Stomach (tissue), 8 donors: ENCODE measurements at regions not wholly inside any gene's neighbourhood (a gene's known extent, or its start where the extent isn't known, plus 50 kb on each side); places are given as distances from the start of the nearest gene placed in this dataset.
"Not testable (repeated sequence)": the region's sequence is repeated elsewhere in the genome, so short reads cannot be mapped to it uniquely, and the experiment has no call there.

Experiments used
- DNase-seq, 2 donors: peaks; one replicate each; pipeline versions ENCODE4 v3.0.0 to v3.0.0-alpha.2; 2013 to 2019
- H3K27ac ChIP-seq, 5 donors: fragments of 200-600 bp in 4 of 5; sonication (generic) in 4 of 5; one replicate each; pipeline ENCODE4 v1.5.1; 2013 to 2019; ENCODE audit warnings: mild to moderate bottlenecking in 1 of 5, moderate library complexity in 1 of 5
- H3K27me3 ChIP-seq, 3 donors: fragments of 200-600 bp; sonication (generic); one replicate each; pipeline ENCODE4 v1.5.1; 2017 to 2019; ENCODE audit warnings: mixed run types in 1 of 3
- H3K36me3 ChIP-seq, 4 donors: fragments of 200-600 bp; sonication (generic); 1 replicate in 3 of 4; 2 replicates in 1 of 4; pipeline ENCODE4 v1.5.1; 2016 to 2019
- H3K4me1 ChIP-seq, 4 donors: fragments of 200-600 bp; sonication (generic); one replicate each; pipeline ENCODE4 v1.5.1; 2016 to 2019
- H3K4me3 ChIP-seq, 4 donors: fragments of 200-600 bp; sonication (generic) in 3 of 4; one replicate each; pipeline ENCODE4 v1.5.1; 2016 to 2019; ENCODE audit warnings: mild to moderate bottlenecking in 1 of 4
- H3K9me3 ChIP-seq, 4 donors: fragments of 200-600 bp; sonication (generic); one replicate each; pipeline ENCODE4 v1.5.1; 2016 to 2019
- EP300 ChIP-seq: sonication (generic); formaldehyde crosslinking; IDR thresholded peaks from one replicate; pipeline ENCODE4 v1.6.1; 2017; ENCODE audit warnings: antibody characterized with exemption
- POLR2A ChIP-seq, 4 donors: fragments of 450-650 bp; IDR thresholded peaks; one replicate each; pipeline ENCODE4 v1.6.1; 2016; ENCODE audit warnings: antibody characterized with exemption in 4 of 4, control low read depth in 2 of 4, mild to moderate bottlenecking in 1 of 4, moderate library complexity in 1 of 4
- POLR2AphosphoS5 ChIP-seq, 3 donors: sonication (generic); formaldehyde crosslinking; IDR thresholded peaks; one replicate each; pipeline ENCODE4 v1.6.1; 2016; ENCODE audit warnings: antibody characterized with exemption in 3 of 3
- WGBS, 5 donors: extraction: QIAGEN DNeasy Blood & Tissue Kit in 3 of 5; methylation state at CpG; one replicate each; pipeline versions ENCODE4 v1.1.5 to v1.1.7; 2013 to 2018; 5-methylcytosine and 5-hydroxymethylcytosine counted together
- intact Hi-C: fragments of 100-400 bp; cut with DNase I; formaldehyde crosslinking; loops from one replicate; pipeline ENCODE4 v1.15.1; 2023; ENCODE audit warnings: low total_unique reads
- TF ChIP-seq, protein P1 (sequence below), 7 experiments: fragments of 450-650 bp in 4 of 7; fragments of 200-600 bp in 3 of 7; sonication (generic) in 3 of 7; IDR thresholded peaks; one replicate each; pipeline ENCODE4 v1.5.1; 2016 to 2019; ENCODE audit warnings: antibody characterized with exemption in 7 of 7, control low read depth in 2 of 7, mild to moderate bottlenecking in 1 of 7
- donor health status: healthy with polysubstance abuse.
- donor health status: Bipolar disorder and iron deficiency.
- donor health status: healthy.

DNA sequence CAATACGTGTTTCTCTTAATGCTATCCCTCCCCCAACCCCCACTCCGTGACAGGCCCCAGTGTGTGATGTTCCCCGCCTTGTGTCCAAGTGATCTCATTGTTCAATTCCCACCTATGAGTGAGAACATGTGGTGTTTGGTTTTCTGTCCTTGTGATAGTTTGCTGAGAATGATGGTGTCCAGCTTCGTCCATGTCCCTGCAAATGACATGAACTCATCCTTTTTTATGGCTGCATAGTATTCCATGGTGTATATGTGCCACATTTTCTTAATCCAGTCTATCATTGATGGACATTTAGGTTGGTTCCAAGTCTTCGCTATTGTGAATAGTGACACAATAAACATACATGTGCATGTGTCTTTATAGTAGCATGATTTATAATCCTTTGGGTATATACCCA is 52.5 kb downstream of the KIAA0408 start:
- H3K9me3 ChIP-seq, H3K4me3 ChIP-seq, H3K4me1 ChIP-seq, intact Hi-C loops, H3K27me3 ChIP-seq, H3K27ac ChIP-seq, H3K36me3 ChIP-seq, DNase-seq: not testable (repeated sequence)
- WGBS, 5 donors, result 82 to 95% (median 91%) methylated on average over 5 of the region's 5 CpGs

DNA sequence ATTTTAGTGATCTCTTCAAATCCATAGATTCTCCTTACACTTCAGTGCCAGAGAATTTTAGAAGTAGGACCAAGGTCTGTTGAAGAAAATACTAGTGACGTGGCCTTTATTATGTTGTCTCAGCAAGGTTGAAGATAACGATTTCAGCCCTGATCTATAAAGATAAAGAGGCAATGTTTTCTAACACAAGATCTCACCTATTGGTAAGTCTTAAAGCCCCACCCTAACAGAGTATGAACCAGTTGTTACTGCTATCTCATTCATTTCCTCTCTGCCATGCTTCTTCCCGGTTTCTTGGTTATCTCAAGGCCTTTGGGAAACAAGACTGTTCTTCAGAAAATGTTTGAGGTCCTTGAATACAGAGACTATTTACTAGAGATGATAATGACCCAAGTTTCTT is 53.1 kb downstream of the KIAA0408 start:
- H3K27me3 ChIP-seq, result no peaks in the 10 kb centered on the region
- H3K4me3 ChIP-seq, result no peak overlapping the region
- no peaks in the 10 kb centered on the region for H3K36me3 ChIP-seq
- DNase-seq, result no peak
- no peaks in the 10 kb centered on the region for H3K4me1 ChIP-seq
- 57 to 73% (median 59%) methylated on average over 3 of the region's 3 CpGs for WGBS, 5 donors
- intact Hi-C loops, result no loop called here
- TF ChIP-seq POLR2AphosphoS5 (IDR thresholded peaks at IDR 0.05) (no peak), POLR2A (IDR thresholded peaks at IDR 0.05) (no peak), EP300 (no peak)
- TF ChIP-seq, protein P1, sequence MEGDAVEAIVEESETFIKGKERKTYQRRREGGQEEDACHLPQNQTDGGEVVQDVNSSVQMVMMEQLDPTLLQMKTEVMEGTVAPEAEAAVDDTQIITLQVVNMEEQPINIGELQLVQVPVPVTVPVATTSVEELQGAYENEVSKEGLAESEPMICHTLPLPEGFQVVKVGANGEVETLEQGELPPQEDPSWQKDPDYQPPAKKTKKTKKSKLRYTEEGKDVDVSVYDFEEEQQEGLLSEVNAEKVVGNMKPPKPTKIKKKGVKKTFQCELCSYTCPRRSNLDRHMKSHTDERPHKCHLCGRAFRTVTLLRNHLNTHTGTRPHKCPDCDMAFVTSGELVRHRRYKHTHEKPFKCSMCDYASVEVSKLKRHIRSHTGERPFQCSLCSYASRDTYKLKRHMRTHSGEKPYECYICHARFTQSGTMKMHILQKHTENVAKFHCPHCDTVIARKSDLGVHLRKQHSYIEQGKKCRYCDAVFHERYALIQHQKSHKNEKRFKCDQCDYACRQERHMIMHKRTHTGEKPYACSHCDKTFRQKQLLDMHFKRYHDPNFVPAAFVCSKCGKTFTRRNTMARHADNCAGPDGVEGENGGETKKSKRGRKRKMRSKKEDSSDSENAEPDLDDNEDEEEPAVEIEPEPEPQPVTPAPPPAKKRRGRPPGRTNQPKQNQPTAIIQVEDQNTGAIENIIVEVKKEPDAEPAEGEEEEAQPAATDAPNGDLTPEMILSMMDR (IDR thresholded peaks at IDR 0.05), result no peak
- H3K9me3 ChIP-seq, result no peaks in the 10 kb centered on the region
- no peak overlapping the region for H3K27ac ChIP-seq

DNA sequence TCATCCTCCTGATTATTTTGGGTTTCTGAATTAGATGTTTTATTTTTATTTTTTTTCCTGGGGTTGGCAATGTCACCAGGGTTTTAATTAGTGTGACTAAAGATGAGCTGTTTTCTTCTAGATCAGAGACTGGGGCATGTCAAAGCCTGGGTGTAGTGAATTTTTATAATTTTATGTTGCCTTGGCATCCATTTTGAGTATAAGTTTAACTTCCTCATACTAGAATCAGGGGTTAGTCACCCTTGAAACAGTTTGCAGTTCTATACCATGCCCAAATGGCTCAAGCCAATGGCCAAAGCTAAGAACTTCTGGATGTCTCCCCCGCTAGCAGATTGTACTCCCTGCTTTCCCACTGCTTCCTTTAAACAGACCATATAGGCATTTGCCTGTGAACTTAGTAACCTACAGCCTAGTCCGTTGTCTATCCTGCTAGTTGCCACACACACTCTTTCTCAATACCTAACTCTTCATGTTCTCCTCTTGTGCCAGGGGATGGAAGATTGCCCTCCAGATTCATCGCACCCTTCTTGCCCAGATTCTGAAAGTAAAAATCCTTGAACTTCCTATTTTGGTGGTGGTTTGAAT is 54.5 kb downstream of the KIAA0408 start:
- no peak for TF ChIP-seq POLR2AphosphoS5 (IDR thresholded peaks at IDR 0.05)
- TF ChIP-seq EP300, result no peak
- no peak for TF ChIP-seq POLR2A (IDR thresholded peaks at IDR 0.05)
- TF ChIP-seq, protein P1 (IDR thresholded peaks at IDR 0.05), result no peak
- H3K9me3 ChIP-seq, result no peaks in the 10 kb centered on the region
- 51 to 64% (median 60%) methylated on average over 3 of the region's 3 CpGs for WGBS, 5 donors

DNA sequence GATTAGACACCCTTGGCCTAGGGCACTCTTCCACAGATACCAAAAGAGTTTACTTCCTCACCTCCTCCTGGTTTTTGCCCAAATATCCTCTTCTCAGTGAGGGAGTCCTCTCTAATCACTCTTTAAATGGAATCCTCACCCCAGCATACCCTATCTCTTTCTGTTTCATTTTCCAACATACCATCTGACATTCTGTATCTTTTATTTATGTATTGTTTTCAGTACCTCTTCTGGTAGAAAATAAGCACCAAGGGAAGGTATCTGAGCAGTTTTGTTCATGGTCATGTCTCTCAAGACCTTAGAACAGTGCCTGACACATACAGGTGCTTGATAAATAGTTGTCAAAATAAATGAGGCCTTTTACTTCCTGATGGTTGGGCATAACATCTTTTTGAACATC is 55.1 kb downstream of the KIAA0408 start:
- Histone ChIP-seq H3K27me3 (no peaks in the 10 kb centered on the region), H3K4me1 (no peaks in the 10 kb centered on the region), H3K27ac (no peak overlapping the region), H3K9me3 (no peaks in the 10 kb centered on the region), H3K36me3 (no peaks in the 10 kb centered on the region), H3K4me3 (no peak overlapping the region)
- TF ChIP-seq POLR2A (IDR thresholded peaks at IDR 0.05), result no peak
- TF ChIP-seq, protein P1 (IDR thresholded peaks at IDR 0.05), result no peak
- no peak for TF ChIP-seq EP300
- TF ChIP-seq POLR2AphosphoS5 (IDR thresholded peaks at IDR 0.05), result no peak
- intact Hi-C loops, result no loop called here
- no peak for DNase-seq

More for the DNA sequence above, 54.5 kb downstream of the KIAA0408 start:
- Histone ChIP-seq H3K4me3 (no peak overlapping the region), H3K36me3 (no peaks in the 10 kb centered on the region), H3K27me3 (no peaks in the 10 kb centered on the region), H3K4me1 (no peaks in the 10 kb centered on the region), H3K27ac (no peak overlapping the region)
- no peak for DNase-seq
- intact Hi-C loops, result no loop called here

DNA sequence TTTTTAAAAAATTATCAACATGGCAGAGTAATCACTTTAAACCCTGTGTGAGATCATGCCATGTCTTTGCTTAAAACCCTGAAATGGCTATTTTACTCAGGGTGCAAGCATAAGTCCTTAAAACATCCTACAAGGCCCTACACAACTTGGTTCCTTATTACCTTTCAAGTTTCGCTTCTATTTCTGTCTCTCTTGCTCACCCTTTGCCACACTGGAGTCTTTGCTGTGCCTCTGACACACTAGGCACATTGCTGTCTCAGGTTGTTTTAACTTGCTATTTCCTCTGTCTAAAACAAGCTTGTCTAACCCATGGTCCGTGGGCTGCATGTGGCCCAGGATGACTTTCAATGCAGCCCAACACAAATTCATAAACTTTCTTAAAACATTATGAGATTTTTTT is 55.6 kb downstream of the KIAA0408 start:
- Histone ChIP-seq H3K4me3 (no peak overlapping the region), H3K9me3 (no peaks in the 10 kb centered on the region), H3K27me3 (no peaks in the 10 kb centered on the region), H3K27ac (no peak overlapping the region), H3K4me1 (no peaks in the 10 kb centered on the region), H3K36me3 (no peaks in the 10 kb centered on the region)
- intact Hi-C loops, result no loop called here
- no peak for DNase-seq
- TF ChIP-seq POLR2A (IDR thresholded peaks at IDR 0.05) (no peak), POLR2AphosphoS5 (IDR thresholded peaks at IDR 0.05) (no peak), EP300 (no peak)
- TF ChIP-seq, protein P1 (IDR thresholded peaks at IDR 0.05), result no peak
- WGBS, 5 donors, result 89 to 95% (median 94%) methylated on average over 2 of the region's 2 CpGs
